ENCODE measurements at regions not wholly inside any gene's neighbourhood (a gene's known extent, or its start where the extent isn't known, plus 50 kb on each side); places are given as distances from the start of the nearest gene placed in this dataset.

DNA sequence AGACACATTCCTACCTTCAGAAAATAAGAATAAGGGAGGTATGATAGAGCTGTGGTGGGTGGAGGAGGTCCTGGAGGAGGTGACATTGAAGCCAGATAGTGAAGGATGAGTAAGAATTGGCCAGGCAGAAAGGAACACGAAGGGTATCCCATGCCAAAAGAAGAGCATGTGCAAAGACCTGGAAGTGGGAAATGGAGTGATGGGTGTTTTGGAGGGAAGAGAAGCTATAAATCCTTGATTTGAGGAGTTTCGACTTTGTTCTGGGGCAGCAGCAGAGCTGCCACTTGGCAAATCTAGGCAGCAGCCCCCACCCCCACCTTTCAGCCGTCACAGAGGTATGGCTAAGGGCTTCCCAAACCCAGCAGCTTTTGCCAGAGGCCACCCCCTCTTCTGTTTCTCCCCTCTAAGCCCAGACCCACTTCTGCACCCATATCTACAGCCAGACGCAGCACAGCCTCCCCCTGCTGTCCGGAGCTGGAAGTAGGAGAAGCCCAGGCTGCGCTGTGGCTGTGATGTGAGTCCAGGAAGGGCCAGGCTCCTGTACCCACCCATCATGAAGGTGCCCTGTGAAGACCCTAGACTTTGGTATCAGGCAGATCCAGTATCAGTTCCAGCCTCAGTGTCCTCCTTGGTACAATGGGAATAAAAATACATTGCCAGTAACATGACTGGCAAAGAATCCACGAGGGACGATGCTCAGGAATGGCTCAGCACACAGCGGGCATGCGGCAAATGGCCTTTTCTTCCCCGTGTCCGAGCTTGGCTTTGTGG is 188.7 kb upstream of the LINGO1 start:
- TF ChIP-seq, protein P1, sequence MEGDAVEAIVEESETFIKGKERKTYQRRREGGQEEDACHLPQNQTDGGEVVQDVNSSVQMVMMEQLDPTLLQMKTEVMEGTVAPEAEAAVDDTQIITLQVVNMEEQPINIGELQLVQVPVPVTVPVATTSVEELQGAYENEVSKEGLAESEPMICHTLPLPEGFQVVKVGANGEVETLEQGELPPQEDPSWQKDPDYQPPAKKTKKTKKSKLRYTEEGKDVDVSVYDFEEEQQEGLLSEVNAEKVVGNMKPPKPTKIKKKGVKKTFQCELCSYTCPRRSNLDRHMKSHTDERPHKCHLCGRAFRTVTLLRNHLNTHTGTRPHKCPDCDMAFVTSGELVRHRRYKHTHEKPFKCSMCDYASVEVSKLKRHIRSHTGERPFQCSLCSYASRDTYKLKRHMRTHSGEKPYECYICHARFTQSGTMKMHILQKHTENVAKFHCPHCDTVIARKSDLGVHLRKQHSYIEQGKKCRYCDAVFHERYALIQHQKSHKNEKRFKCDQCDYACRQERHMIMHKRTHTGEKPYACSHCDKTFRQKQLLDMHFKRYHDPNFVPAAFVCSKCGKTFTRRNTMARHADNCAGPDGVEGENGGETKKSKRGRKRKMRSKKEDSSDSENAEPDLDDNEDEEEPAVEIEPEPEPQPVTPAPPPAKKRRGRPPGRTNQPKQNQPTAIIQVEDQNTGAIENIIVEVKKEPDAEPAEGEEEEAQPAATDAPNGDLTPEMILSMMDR (conservative IDR thresholded peaks at IDR 0.05 in 1 of 2, IDR thresholded peaks at IDR 0.05 in 1 of 2; ENCODE audit: extremely low read depth in 1 of 2, insufficient read depth in 1 of 2, low read depth in 1 of 2, low read length in 2 of 2): peak; percentile 79 to 91
- no peak for TF ChIP-seq EZH2 (IDR thresholded peaks at IDR 0.05; ENCODE audit: borderline replicate concordance, low read length)
